Epithelial cell of proximal tubule (primary cell): ENCODE measurements at regions not wholly inside any gene's neighbourhood (a gene's known extent, or its start where the extent isn't known, plus 50 kb on each side); places are given as distances from the start of the nearest gene placed in this dataset.

Experiments
- DNase-seq: peaks from one replicate; pipeline ENCODE4 v3.0.0-alpha.2; 2011; ENCODE audit warnings: low read depth
- H3K4me3 ChIP-seq: 2 replicates; pipeline ENCODE4 v1.5.1; 2011; ENCODE audit warnings: low read depth, mild to moderate bottlenecking, low read length
- TF ChIP-seq, protein P1 (sequence below): conservative IDR thresholded peaks from 2 replicates; pipeline ENCODE4 v1.5.1; 2012; ENCODE audit warnings: low read depth, mild to moderate bottlenecking, low read length

- no peak for DNase-seq
Observed at GRCh38 chr4:56186808-56187523, 200.3 kb downstream of the AASDH start.

DNA sequence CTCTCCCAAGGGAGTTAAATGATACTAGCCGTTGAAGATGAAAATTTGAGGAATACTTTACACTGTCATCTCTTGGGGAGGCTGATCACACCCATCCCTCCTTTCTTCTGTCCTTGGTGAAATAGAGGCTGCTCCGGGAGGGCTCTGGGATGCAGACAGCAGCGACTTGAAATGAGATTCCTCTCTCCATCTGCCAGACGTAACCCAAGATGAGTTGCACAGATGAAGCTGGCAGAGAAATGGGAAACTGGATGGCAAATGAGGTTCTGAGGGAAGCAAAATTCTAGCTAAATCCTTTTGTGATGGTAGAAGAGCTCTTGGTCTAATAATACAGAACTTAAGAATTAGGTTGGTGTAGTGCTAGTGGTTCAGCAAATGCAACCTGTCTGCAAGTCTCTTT is 201.4 kb downstream of the AASDH start:
- no peak overlapping the region for H3K4me3 ChIP-seq
- TF ChIP-seq, protein P1, sequence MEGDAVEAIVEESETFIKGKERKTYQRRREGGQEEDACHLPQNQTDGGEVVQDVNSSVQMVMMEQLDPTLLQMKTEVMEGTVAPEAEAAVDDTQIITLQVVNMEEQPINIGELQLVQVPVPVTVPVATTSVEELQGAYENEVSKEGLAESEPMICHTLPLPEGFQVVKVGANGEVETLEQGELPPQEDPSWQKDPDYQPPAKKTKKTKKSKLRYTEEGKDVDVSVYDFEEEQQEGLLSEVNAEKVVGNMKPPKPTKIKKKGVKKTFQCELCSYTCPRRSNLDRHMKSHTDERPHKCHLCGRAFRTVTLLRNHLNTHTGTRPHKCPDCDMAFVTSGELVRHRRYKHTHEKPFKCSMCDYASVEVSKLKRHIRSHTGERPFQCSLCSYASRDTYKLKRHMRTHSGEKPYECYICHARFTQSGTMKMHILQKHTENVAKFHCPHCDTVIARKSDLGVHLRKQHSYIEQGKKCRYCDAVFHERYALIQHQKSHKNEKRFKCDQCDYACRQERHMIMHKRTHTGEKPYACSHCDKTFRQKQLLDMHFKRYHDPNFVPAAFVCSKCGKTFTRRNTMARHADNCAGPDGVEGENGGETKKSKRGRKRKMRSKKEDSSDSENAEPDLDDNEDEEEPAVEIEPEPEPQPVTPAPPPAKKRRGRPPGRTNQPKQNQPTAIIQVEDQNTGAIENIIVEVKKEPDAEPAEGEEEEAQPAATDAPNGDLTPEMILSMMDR, result no peak
- no peak for DNase-seq

More at GRCh38 chr4:56186808-56187523, 200.3 kb downstream of the AASDH start:
- no peak overlapping the region for H3K4me3 ChIP-seq
- TF ChIP-seq, protein P1, result no peak

DNA sequence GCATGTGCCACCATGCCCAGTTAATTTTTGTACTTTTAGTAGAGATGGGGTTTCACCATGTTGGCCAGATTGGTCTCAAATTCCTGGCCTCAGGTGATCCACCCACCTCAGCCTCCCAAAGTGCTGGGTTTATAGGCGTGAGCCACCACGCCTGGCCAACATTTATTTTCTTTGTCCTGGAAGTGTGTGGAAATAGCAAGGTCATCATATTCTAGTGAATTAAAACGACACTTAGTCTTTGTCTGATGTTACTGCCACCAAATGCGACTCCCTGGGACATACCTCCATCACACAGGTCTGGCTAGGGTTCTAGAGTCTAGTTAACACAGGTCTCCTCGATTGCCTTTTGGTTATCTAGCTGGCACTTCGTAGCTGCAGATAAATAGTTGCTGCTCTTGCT is 203.1 kb downstream of the AASDH start:
- no peak for DNase-seq
- TF ChIP-seq, protein P1, result no peak
- no peak overlapping the region for H3K4me3 ChIP-seq

- DNase-seq, result no peak
- H3K4me3 ChIP-seq, result no peak overlapping the region
- TF ChIP-seq, protein P1, result no peak
Observed at GRCh38 chr4:56183344-56183959, 203.8 kb downstream of the AASDH start.

GRCh38 chr4:56182356-56182755 is 204.9 kb downstream of the AASDH start:
- TF ChIP-seq, protein P1, result no peak
- no peak overlapping the region for H3K4me3 ChIP-seq
- no peak for DNase-seq

GRCh38 chr4:56181140-56181953 is 205.9 kb downstream of the AASDH start:
- DNase-seq, result no peak
- TF ChIP-seq, protein P1, result no peak
- no peak overlapping the region for H3K4me3 ChIP-seq
